ENCODE measurements at regions not wholly inside any gene's neighbourhood (a gene's known extent, or its start where the extent isn't known, plus 50 kb on each side); places are given as distances from the start of the nearest gene placed in this dataset.

DNA sequence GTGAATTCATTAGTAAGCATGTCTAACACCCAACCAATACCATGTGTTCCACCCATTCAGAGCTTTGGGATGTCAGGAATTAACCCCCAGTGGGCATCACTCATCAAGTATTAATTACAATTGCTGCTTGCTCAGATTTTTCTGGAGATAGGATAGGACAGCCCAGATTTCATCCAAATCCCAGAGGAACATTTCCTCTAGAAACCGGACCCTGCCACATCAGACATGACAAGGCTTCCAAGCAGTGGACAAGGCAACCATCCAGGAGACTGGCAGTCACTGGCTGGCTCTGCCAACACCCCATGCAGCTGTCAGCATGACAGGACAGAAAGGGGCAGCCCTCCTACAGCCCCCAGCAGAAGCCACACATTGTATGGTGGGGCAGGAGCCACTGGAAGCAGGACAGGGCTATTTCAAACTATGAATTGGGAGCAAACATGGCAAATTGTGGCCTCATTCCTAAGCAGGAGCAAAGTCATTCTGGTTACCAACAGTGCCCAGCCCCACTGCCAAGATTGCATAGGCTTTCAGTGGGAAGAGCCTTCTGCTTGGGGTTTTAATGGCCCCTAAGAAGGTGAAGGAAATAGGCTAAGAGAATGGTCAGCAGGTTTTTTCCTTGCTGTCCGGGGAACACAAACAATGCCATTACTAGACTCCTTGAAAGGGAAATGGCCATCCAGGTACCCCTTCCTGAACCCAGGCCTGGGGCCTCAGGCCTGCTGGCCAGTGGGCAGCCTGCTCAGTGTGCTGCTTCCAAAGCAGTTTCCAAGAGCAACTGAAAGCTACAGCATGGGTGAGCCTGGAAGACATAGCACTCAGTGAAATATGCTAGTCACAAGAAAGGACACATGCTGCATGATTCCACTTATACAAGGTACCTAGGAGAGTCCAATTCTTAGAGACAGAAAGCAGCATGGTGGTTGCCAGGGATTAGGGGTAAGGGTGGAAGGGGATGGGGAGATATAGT is 294.7 kb upstream of the SLC30A5 start (continued):
- TF ChIP-seq POLR2AphosphoS5 (IDR thresholded peaks at IDR 0.05; ENCODE audit: low read depth): no peak
- TF ChIP-seq STAT1 (IDR thresholded peaks at IDR 0.05; ENCODE audit: unreplicated experiment): no peak
- no peak for TF ChIP-seq CREB1 (CRISPR knock-in tag; IDR thresholded peaks at IDR 0.05; ENCODE audit: low read depth)
- no peak for TF ChIP-seq EZH2 (IDR thresholded peaks at IDR 0.05; ENCODE audit: low read depth, unreplicated experiment)
- no peak for TF ChIP-seq JUNB (IDR thresholded peaks at IDR 0.05; ENCODE audit: unreplicated experiment)
- TF ChIP-seq ZNF331 (CRISPR knock-in tag; IDR thresholded peaks at IDR 0.05; ENCODE audit: low read depth): no peak
- TF ChIP-seq CTCF (conservative IDR thresholded peaks at IDR 0.05; ENCODE audit: low read depth in 2 of 2): no peak
- TF ChIP-seq, protein P1, sequence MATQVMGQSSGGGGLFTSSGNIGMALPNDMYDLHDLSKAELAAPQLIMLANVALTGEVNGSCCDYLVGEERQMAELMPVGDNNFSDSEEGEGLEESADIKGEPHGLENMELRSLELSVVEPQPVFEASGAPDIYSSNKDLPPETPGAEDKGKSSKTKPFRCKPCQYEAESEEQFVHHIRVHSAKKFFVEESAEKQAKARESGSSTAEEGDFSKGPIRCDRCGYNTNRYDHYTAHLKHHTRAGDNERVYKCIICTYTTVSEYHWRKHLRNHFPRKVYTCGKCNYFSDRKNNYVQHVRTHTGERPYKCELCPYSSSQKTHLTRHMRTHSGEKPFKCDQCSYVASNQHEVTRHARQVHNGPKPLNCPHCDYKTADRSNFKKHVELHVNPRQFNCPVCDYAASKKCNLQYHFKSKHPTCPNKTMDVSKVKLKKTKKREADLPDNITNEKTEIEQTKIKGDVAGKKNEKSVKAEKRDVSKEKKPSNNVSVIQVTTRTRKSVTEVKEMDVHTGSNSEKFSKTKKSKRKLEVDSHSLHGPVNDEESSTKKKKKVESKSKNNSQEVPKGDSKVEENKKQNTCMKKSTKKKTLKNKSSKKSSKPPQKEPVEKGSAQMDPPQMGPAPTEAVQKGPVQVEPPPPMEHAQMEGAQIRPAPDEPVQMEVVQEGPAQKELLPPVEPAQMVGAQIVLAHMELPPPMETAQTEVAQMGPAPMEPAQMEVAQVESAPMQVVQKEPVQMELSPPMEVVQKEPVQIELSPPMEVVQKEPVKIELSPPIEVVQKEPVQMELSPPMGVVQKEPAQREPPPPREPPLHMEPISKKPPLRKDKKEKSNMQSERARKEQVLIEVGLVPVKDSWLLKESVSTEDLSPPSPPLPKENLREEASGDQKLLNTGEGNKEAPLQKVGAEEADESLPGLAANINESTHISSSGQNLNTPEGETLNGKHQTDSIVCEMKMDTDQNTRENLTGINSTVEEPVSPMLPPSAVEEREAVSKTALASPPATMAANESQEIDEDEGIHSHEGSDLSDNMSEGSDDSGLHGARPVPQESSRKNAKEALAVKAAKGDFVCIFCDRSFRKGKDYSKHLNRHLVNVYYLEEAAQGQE (IDR thresholded peaks at IDR 0.05; ENCODE audit: unreplicated experiment): no peak
- TF ChIP-seq EZH2phosphoT487 (IDR thresholded peaks at IDR 0.05; ENCODE audit: unreplicated experiment): no peak
- TF ChIP-seq NANOG (IDR thresholded peaks at IDR 0.05; ENCODE audit: borderline replicate concordance): no peak
- no peak for TF ChIP-seq ZNF114 (CRISPR knock-in tag; IDR thresholded peaks at IDR 0.05)

- H3K27me3 Mint-ChIP-seq (ENCODE audit: insufficient read depth, low read depth, poor library complexity): no peaks in the 10 kb centered on the region
- no peak overlapping the region for H3K27ac Mint-ChIP-seq
- Histone ChIP-seq H3K27me3 (ENCODE audit: insufficient read depth) (no peaks in the 10 kb centered on the region), H2AFZ (no peak overlapping the region), H3K4me2 (no peak overlapping the region), H3K79me2 (replicated peaks; ENCODE audit: insufficient read depth) (no peaks in the 10 kb centered on the region), H3K4me3 (no peak overlapping the region), H3K4me1 (ENCODE audit: insufficient read depth) (no peaks in the 10 kb centered on the region), H3K27ac (ENCODE audit: low read depth) (no peak overlapping the region), H4K20me1 (replicated peaks; ENCODE audit: insufficient read depth) (no peaks in the 10 kb centered on the region), H3K36me3 (ENCODE audit: insufficient read depth) (no peaks in the 10 kb centered on the region), H3F3A (replicated peaks; ENCODE audit: low read depth) (no peaks in the 10 kb centered on the region), H3K9me2 (ENCODE audit: insufficient read depth) (0 out of 2 replicates have a peak, but pooled peaks cover 3% of the 10 kb centered on the region)
- no peak for ATAC-seq
- DNase-seq (ENCODE audit: low spot score): no peak
- no peaks in the 10 kb centered on the region for H3K4me1 Mint-ChIP-seq
- H3K9me3 Mint-ChIP-seq: peaks cover 12% of the 10 kb centered on the region
- H3K36me3 Mint-ChIP-seq (ENCODE audit: low read depth): peaks cover 13% of the 10 kb centered on the region
- H3K4me3 Mint-ChIP-seq: no peak overlapping the region
- TF ChIP-seq NANOG (IDR thresholded peaks at IDR 0.05; ENCODE audit: borderline replicate concordance): no peak
- TF ChIP-seq POLR2AphosphoS5 (IDR thresholded peaks at IDR 0.05; ENCODE audit: low read depth): no peak
- no peak for TF ChIP-seq CREB1 (CRISPR knock-in tag; IDR thresholded peaks at IDR 0.05; ENCODE audit: low read depth)
- no peak for TF ChIP-seq ZNF462 (CRISPR knock-in tag; IDR thresholded peaks at IDR 0.05)
- no peak for TF ChIP-seq EZH2 (IDR thresholded peaks at IDR 0.05; ENCODE audit: low read depth, unreplicated experiment)
These were observed 291.4 kb upstream of the SLC30A5 start for GRCh38 chr5:68802430-68802829.

Data from GM23338 (cell line).